ENCODE measurements at regions not wholly inside any gene's neighbourhood (a gene's known extent, or its start where the extent isn't known, plus 50 kb on each side); places are given as distances from the start of the nearest gene placed in this dataset.
A peak's percentile ranks its signal among the peaks of the same experiment; 100 is the strongest.
"Not testable (repeated sequence)": the region's sequence is repeated elsewhere in the genome, so short reads cannot be mapped to it uniquely, and the experiment has no call there.

GRCh38 chr2:95654897-95655296, 63.1 kb downstream of the TRIM43 start:
- DNase-seq, result not testable (repeated sequence)

GRCh38 chr2:95656553-95656952, 64.8 kb downstream of the TRIM43 start:
- DNase-seq, result not testable (repeated sequence)

- not testable (repeated sequence) for DNase-seq
Observed at GRCh38 chr2:95657937-95658336, 66.1 kb downstream of the TRIM43 start.

- DNase-seq, result not testable (repeated sequence)
Observed at GRCh38 chr2:95660766-95661562, 69.2 kb downstream of the TRIM43 start.

- DNase-seq, result not testable (repeated sequence)
Observed at GRCh38 chr2:95663471-95664441, 72.0 kb downstream of the TRIM43 start.

GRCh38 chr2:95666636-95667035, 74.8 kb downstream of the TRIM43 start:
- peak; percentile 36 for DNase-seq

- DNase-seq, result no peak
Observed at GRCh38 chr2:95667480-95667879, 75.7 kb downstream of the TRIM43 start.

GRCh38 chr2:95668934-95669333, 77.1 kb downstream of the TRIM43 start:
- DNase-seq, result not testable (repeated sequence)

GRCh38 chr2:95669441-95669991, 77.7 kb downstream of the TRIM43 start:
- DNase-seq, result no peak

GRCh38 chr2:95670167-95670566, 78.4 kb downstream of the TRIM43 start:
- DNase-seq, result peak; percentile 74

- DNase-seq, result no peak
Observed at GRCh38 chr2:95670686-95671085, 78.9 kb downstream of the TRIM43 start.

GRCh38 chr2:95671171-95671570, 79.4 kb downstream of the TRIM43 start:
- DNase-seq, result not testable (repeated sequence)

GRCh38 chr2:95671992-95672391, 80.2 kb downstream of the TRIM43 start:
- DNase-seq, result not testable (repeated sequence)

GRCh38 chr2:95672500-95672899, 80.7 kb downstream of the TRIM43 start:
- DNase-seq, result not testable (repeated sequence)

- no peak for DNase-seq
Observed at GRCh38 chr2:95674186-95674585, 82.4 kb downstream of the TRIM43 start.

- not testable (repeated sequence) for DNase-seq
Observed at GRCh38 chr2:95676573-95676972, 84.8 kb downstream of the TRIM43 start.

- no peak for DNase-seq
Observed at GRCh38 chr2:95677346-95677745, 85.5 kb downstream of the TRIM43 start.

- DNase-seq, result not testable (repeated sequence)
Observed at GRCh38 chr2:95677833-95678232, 86.0 kb downstream of the TRIM43 start.

GRCh38 chr2:95681158-95681557, 89.4 kb downstream of the TRIM43 start:
- peak; percentile 22 for DNase-seq

- DNase-seq, result peak; percentile 34
Observed at GRCh38 chr2:95681589-95682081, 89.8 kb downstream of the TRIM43 start.

GRCh38 chr2:95682889-95683517, 91.2 kb downstream of the TRIM43 start:
- not testable (repeated sequence) for DNase-seq

- DNase-seq, result no peak
Observed at GRCh38 chr2:95685513-95685912, 93.7 kb downstream of the TRIM43 start.
